Type B pancreatic cell (in vitro differentiated cells): ENCODE measurements at regions not wholly inside any gene's neighbourhood (a gene's known extent, or its start where the extent isn't known, plus 50 kb on each side); places are given as distances from the start of the nearest gene placed in this dataset.
"Not testable (repeated sequence)": the region's sequence is repeated elsewhere in the genome, so short reads cannot be mapped to it uniquely, and the experiment has no call there.

Source experiments
- DNase-seq: peaks from one replicate; pipeline ENCODE4 v3.0.0; 2021; ENCODE audit warnings: mixed read lengths; ENCODE audit not compliant: unreplicated experiment; ENCODE audit errors: extremely low spot score
- H3K27ac Mint-ChIP-seq: 2 replicates; pipeline ENCODE4 v1.8.0; 2021; ENCODE audit warnings: mild to moderate bottlenecking, mixed read lengths
- H3K27me3 Mint-ChIP-seq: 2 replicates; pipeline ENCODE4 v1.8.0; 2021; ENCODE audit warnings: mixed read lengths
- H3K36me3 Mint-ChIP-seq: 2 replicates; pipeline ENCODE4 v1.8.0; 2021; ENCODE audit warnings: mixed read lengths
- H3K4me1 Mint-ChIP-seq: one replicate; pipeline ENCODE4 v1.8.0; 2021; ENCODE audit warnings: mixed read lengths; ENCODE audit not compliant: unreplicated experiment
- H3K4me3 Mint-ChIP-seq: 2 replicates; pipeline ENCODE4 v1.8.0; 2021; ENCODE audit warnings: mild to moderate bottlenecking, mixed read lengths
- H3K9me3 Mint-ChIP-seq: 2 replicates; pipeline ENCODE4 v1.8.0; 2021; ENCODE audit warnings: mixed read lengths
- TF ChIP-seq, protein P1 (sequence below): fragments of 200-600 bp; sonication (generic); conservative IDR thresholded peaks from 2 replicates; pipeline ENCODE4 v1.5.0; 2021; ENCODE audit warnings: antibody characterized with exemption, mild to moderate bottlenecking

GRCh38 chr13:71360041-71360440 lies 507.0 kb downstream of the DACH1 start:
- H3K9me3 Mint-ChIP-seq, result peaks cover 7% of the 10 kb centered on the region
- no peak for DNase-seq
- H3K36me3 Mint-ChIP-seq, result no peaks in the 10 kb centered on the region
- no peak overlapping the region for H3K4me3 Mint-ChIP-seq
- H3K27ac Mint-ChIP-seq, result no peak overlapping the region
- H3K4me1 Mint-ChIP-seq, result no peaks in the 10 kb centered on the region
- TF ChIP-seq, protein P1, sequence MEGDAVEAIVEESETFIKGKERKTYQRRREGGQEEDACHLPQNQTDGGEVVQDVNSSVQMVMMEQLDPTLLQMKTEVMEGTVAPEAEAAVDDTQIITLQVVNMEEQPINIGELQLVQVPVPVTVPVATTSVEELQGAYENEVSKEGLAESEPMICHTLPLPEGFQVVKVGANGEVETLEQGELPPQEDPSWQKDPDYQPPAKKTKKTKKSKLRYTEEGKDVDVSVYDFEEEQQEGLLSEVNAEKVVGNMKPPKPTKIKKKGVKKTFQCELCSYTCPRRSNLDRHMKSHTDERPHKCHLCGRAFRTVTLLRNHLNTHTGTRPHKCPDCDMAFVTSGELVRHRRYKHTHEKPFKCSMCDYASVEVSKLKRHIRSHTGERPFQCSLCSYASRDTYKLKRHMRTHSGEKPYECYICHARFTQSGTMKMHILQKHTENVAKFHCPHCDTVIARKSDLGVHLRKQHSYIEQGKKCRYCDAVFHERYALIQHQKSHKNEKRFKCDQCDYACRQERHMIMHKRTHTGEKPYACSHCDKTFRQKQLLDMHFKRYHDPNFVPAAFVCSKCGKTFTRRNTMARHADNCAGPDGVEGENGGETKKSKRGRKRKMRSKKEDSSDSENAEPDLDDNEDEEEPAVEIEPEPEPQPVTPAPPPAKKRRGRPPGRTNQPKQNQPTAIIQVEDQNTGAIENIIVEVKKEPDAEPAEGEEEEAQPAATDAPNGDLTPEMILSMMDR, result no peak
- H3K27me3 Mint-ChIP-seq, result no peaks in the 10 kb centered on the region

DNA sequence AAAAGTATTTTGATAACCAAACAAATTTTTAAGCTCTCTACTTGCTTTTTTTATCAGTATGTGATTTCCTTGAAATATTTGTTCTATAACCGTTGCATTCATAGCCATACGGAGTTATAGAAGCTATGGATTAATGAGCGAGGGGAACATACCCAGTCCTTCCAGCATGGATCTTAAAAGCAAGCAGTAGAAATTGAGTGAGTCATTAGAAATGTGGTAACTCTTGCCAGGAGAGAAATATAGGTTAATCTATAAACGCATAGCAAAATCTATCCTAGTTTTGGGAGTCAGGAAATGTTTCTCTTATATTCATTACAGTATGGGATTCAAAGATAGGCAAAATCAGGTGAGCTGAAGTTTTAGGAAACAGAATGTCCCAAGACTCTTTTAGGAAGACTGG lies 507.4 kb downstream of the DACH1 start:
- H3K27me3 Mint-ChIP-seq, result no peaks in the 10 kb centered on the region
- TF ChIP-seq, protein P1, result no peak
- no peak overlapping the region for H3K4me3 Mint-ChIP-seq
- no peak overlapping the region for H3K27ac Mint-ChIP-seq
- no peaks in the 10 kb centered on the region for H3K4me1 Mint-ChIP-seq
- no peaks in the 10 kb centered on the region for H3K36me3 Mint-ChIP-seq
- H3K9me3 Mint-ChIP-seq, result peaks cover 3% of the 10 kb centered on the region
- no peak for DNase-seq

- Mint-ChIP-seq H3K27ac (no peak overlapping the region), H3K9me3 (no peaks in the 10 kb centered on the region), H3K36me3 (no peaks in the 10 kb centered on the region), H3K27me3 (no peaks in the 10 kb centered on the region), H3K4me1 (no peaks in the 10 kb centered on the region), H3K4me3 (no peak overlapping the region)
- TF ChIP-seq, protein P1, result no peak
- DNase-seq, result no peak
These were observed 508.8 kb downstream of the DACH1 start for GRCh38 chr13:71358218-71358617.

DNA sequence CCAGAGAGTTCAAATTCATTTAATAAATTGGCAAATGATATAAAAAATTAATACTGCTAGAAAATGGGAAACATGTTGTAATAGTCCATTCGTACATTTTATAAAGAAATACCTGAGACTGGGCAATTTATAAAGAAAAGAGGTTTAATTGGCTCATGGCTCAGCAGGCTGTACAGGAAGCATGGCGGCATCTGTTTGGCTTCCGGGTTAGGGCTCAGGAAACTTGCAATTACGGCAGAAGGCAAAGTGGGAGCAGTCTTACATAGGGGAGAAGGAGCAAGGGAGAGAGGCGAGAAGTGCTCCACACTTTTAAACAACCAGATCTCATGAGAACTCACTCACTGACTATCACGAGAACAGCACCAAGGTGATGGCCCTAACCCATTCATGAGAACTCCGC lies 512.0 kb downstream of the DACH1 start:
- DNase-seq, result no peak
- no peaks in the 10 kb centered on the region for H3K4me1 Mint-ChIP-seq
- H3K36me3 Mint-ChIP-seq, result no peaks in the 10 kb centered on the region
- no peaks in the 10 kb centered on the region for H3K27me3 Mint-ChIP-seq
- no peak overlapping the region for H3K4me3 Mint-ChIP-seq
- no peak overlapping the region for H3K27ac Mint-ChIP-seq
- no peaks in the 10 kb centered on the region for H3K9me3 Mint-ChIP-seq
- TF ChIP-seq, protein P1, result no peak

DNA sequence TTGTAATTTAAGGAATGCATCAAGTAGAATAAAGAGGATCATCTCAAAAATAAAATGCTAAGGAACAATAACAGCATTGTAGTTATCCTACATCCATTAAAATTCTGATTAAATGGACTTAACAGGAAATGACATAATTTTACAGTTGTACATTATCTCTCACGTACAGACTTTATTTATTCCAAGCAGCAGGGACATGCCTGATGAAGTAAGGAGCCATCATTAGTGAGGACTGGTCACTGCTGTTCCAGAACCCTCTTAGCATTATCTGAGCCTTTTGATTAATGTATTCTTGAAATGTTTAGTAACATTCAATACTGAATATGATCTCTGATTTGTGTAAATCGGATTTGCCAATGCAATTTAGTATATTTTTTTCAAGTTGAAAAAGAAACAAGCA lies 516.1 kb downstream of the DACH1 start:
- Mint-ChIP-seq H3K27ac (no peak overlapping the region), H3K4me3 (no peak overlapping the region), H3K36me3 (no peaks in the 10 kb centered on the region), H3K9me3 (no peaks in the 10 kb centered on the region), H3K27me3 (no peaks in the 10 kb centered on the region), H3K4me1 (no peaks in the 10 kb centered on the region)
- DNase-seq, result no peak
- TF ChIP-seq, protein P1, result no peak

DNA sequence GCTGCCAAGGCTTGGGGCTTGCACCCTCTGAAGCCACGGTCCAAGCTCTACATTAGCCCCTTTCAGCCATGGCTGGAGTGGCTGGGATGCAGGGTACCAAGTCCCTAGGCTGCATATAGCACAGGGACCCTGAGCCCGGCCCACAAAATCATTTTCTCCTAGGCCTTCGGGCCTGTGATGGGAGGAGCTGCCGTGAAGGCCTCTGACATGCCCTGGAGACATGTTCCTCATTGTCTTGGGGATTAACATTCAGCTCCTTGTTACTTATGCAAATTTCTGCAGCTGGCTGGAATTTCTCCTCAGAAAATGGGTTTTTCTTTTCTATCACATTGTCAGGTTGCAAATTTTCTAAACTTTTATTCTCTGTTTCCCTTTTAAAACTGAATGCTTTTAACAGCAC lies 521.1 kb downstream of the DACH1 start:
- H3K9me3 Mint-ChIP-seq, H3K27me3 Mint-ChIP-seq: not testable (repeated sequence)

More for the DNA sequence above, 521.1 kb downstream of the DACH1 start:
- not testable (repeated sequence) for H3K4me1 Mint-ChIP-seq, H3K27ac Mint-ChIP-seq, DNase-seq, H3K4me3 Mint-ChIP-seq, H3K36me3 Mint-ChIP-seq
